ENCODE measurements at regions not wholly inside any gene's neighbourhood (a gene's known extent, or its start where the extent isn't known, plus 50 kb on each side); places are given as distances from the start of the nearest gene placed in this dataset.

DNA sequence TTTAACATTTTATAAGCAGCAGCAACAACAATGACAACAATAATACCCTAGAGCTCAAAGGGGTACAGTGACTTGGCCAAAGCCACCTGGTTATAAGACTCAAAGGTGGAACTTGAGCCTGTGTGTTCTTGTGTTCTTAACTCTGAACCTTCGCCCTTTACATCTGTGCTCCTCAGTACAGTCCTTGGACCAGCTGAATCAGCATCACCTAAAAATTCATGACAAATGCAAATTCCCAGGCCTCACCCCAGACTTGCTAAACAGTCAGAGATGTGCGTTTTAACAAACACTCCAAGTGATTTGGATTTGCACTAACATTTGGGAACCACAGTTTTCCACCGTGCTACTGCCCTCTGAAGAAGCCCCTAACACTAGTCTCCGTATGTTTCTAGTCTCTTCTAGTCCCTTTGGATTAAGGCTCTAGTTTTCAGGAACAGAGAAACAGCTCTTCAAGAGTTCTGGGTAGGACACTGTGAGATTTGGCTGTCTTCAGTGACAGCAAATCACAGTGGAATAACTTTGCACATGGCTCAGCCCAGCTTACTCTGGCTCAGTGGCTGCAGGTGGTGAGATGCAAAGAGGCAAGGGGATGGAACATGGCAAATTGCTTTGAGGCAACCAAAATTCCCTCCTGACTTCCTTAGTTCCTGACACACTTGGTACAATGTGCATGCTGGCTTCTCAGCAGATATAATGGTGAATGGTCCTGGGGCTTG is 151.0 kb upstream of the CDH11 start (continued):
- TF ChIP-seq ARHGAP35 (CRISPR knock-in tag; IDR thresholded peaks at IDR 0.05; ENCODE audit: borderline replicate concordance) = no peak
- TF ChIP-seq ELF1 (CRISPR knock-in tag; IDR thresholded peaks at IDR 0.05) = no peak
- no peak for TF ChIP-seq ZNF230 (CRISPR knock-in tag; IDR thresholded peaks at IDR 0.05)

DNA sequence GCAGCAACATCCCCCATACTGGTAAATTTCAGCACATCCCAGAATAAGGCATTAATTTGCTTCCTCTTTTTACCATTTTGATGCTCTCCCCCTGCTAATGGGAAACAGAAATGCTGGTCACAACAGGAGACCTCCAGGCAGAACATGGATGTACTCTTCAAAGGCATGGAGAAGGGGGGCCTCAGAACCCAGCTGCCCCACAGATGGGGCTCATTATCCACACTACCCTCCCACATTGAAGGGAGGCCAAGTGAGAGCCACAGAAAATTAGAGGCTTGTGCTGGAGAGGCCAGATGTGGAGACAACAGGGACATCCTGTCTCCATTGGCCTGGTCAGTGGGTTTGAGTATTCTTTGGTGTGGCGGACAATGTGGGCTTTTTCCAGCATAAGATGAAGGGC is 150.1 kb upstream of the CDH11 start:
- no peak overlapping the region for H3K9ac ChIP-seq (ENCODE audit: insufficient read depth, low read depth, low read length)
- no peaks in the 10 kb centered on the region for H3K36me3 ChIP-seq (replicated peaks in 1 of 2; ENCODE audit: control insufficient read depth in 1 of 2, insufficient read depth in 2 of 2, low read length in 2 of 2)
- 62% methylated on average over 1 of the region's 1 CpG for WGBS (ENCODE audit: low lambda C conversion rate)
- H3K4me1 ChIP-seq (ENCODE audit: insufficient read depth, low read length) = no peaks in the 10 kb centered on the region
- in situ Hi-C loops (cut with HindIII; ENCODE audit: extremely low pct_ligation_motif_present, low pct_unique_long_range_greater_than_20kb) (no loop called here), intact Hi-C loops (cut with micrococcal nuclease; ENCODE audit: unreplicated experiment) (no loop called here)
- TF ChIP-seq NR2F2 (IDR thresholded peaks at IDR 0.05; ENCODE audit: borderline replicate concordance, low read depth) = no peak
- no peak for TF ChIP-seq ZNF577 (CRISPR knock-in tag; IDR thresholded peaks at IDR 0.05; ENCODE audit: borderline replicate concordance, low read depth)
- TF ChIP-seq ATAD3A (CRISPR knock-in tag; IDR thresholded peaks at IDR 0.05) = no peak
- TF ChIP-seq HES4 (CRISPR knock-in tag; IDR thresholded peaks at IDR 0.05; ENCODE audit: borderline replicate concordance) = no peak
- TF ChIP-seq, protein P1, sequence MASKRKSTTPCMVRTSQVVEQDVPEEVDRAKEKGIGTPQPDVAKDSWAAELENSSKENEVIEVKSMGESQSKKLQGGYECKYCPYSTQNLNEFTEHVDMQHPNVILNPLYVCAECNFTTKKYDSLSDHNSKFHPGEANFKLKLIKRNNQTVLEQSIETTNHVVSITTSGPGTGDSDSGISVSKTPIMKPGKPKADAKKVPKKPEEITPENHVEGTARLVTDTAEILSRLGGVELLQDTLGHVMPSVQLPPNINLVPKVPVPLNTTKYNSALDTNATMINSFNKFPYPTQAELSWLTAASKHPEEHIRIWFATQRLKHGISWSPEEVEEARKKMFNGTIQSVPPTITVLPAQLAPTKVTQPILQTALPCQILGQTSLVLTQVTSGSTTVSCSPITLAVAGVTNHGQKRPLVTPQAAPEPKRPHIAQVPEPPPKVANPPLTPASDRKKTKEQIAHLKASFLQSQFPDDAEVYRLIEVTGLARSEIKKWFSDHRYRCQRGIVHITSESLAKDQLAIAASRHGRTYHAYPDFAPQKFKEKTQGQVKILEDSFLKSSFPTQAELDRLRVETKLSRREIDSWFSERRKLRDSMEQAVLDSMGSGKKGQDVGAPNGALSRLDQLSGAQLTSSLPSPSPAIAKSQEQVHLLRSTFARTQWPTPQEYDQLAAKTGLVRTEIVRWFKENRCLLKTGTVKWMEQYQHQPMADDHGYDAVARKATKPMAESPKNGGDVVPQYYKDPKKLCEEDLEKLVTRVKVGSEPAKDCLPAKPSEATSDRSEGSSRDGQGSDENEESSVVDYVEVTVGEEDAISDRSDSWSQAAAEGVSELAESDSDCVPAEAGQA (IDR thresholded peaks at IDR 0.05; ENCODE audit: low read depth) = no peak
- TF ChIP-seq, protein P1 (CRISPR knock-in tag; IDR thresholded peaks at IDR 0.05; ENCODE audit: borderline replicate concordance) = no peak
- ATAC-seq = no peak
- no peak overlapping the region for H3K4me3 ChIP-seq (replicated peaks in 1 of 3; ENCODE audit: insufficient read depth in 1 of 3, low read depth in 2 of 3, low read length in 3 of 3)
- H3K27me3 ChIP-seq (ENCODE audit: control insufficient read depth in 1 of 2, insufficient read depth in 2 of 2, low read length in 2 of 2) = no peaks in the 10 kb centered on the region
- no peak overlapping the region for H3K4me2 ChIP-seq (ENCODE audit: low read depth, low read length)
- H3K27ac ChIP-seq (ENCODE audit: extremely low read length, insufficient read depth, low read length) = no peak overlapping the region
- H3K79me2 ChIP-seq (ENCODE audit: insufficient read depth, low read length) = no peaks in the 10 kb centered on the region
- DNase-seq (ENCODE audit: low spot score) = no peak
- H3K9me3 ChIP-seq (ENCODE audit: low read length) = peaks cover 31% of the 10 kb centered on the region
- no peaks in the 10 kb centered on the region for H4K20me1 ChIP-seq (ENCODE audit: insufficient read depth, low read length)
- ChIA-PET CTCF (ENCODE audit: low intra/inter-chr PET ratio, low total read pairs) (no interaction called here), POLR2A (no interaction called here)
- no TSS peak for BruUV-seq (replicated peaks)
- FAIRE-seq = no peak
- H2AFZ ChIP-seq (ENCODE audit: low read length) = no peak overlapping the region
